OCI-LY3 (cell line): ENCODE measurements at regions not wholly inside any gene's neighbourhood (a gene's known extent, or its start where the extent isn't known, plus 50 kb on each side); places are given as distances from the start of the nearest gene placed in this dataset.

Experiments used
- H2AFZ ChIP-seq: fragments of 200-600, 300-600 bp; shearing (Covaris generic); 2 replicates; pipeline ENCODE4 v1.6.0; 2014; ENCODE audit warnings: antibody characterized with exemption, low read depth, low read length
- H3K27ac ChIP-seq: fragments of 200-600, 300-600 bp; sonication (generic); 2 replicates; pipeline ENCODE4 v1.5.1; 2014; ENCODE audit warnings: mild to moderate bottlenecking, low read length, moderate library complexity, mixed read lengths
- H3K27me3 ChIP-seq: fragments of 200-600, 300-600 bp; sonication (generic); 2 replicates; pipeline ENCODE4 v1.6.1; 2014; ENCODE audit warnings: low read depth, low read length, mixed read lengths
- H3K36me3 ChIP-seq: fragments of 200-600, 300-600 bp; sonication (generic); replicated peaks from 2 replicates; pipeline ENCODE3; 2014; ENCODE audit warnings: low read depth, low read length, mixed read lengths
- H3K4me1 ChIP-seq: fragments of 300-600, 200-600 bp; sonication (generic); 2 replicates; pipeline ENCODE4 v1.6.1; 2014; ENCODE audit warnings: low read length, mixed read lengths
- H3K4me2 ChIP-seq: fragments of 200-600, 300-600 bp; sonication (generic); 2 replicates; pipeline ENCODE4 v1.6.1; 2014; ENCODE audit warnings: low read length, mixed read lengths
- H3K4me3 ChIP-seq: fragments of 300-600, 200-600 bp; sonication (generic); 2 replicates; pipeline ENCODE4 v1.5.1; 2014; ENCODE audit warnings: antibody characterized with exemption, mild to moderate bottlenecking, low read length, moderate library complexity
- H3K79me2 ChIP-seq: fragments of 300-600, 200-600 bp; shearing (Covaris generic); 2 replicates; pipeline ENCODE4 v1.6.1; 2014; ENCODE audit warnings: mild to moderate bottlenecking, low read length, mixed read lengths
- H3K9ac ChIP-seq: fragments of 300-600, 200-600 bp; shearing (Covaris generic); 2 replicates; pipeline ENCODE4 v1.6.0; 2014; ENCODE audit warnings: mild to moderate bottlenecking, low read length, moderate library complexity
- H3K9me3 ChIP-seq: fragments of 200-600, 300-600 bp; shearing (Covaris generic); 2 replicates; pipeline ENCODE4 v1.6.1; 2014; ENCODE audit warnings: low read length, mixed read lengths; ENCODE audit not compliant: insufficient read depth
- H4K20me1 ChIP-seq: fragments of 200-600, 300-600 bp; sonication (generic); 2 replicates; pipeline ENCODE4 v1.6.1; 2016; ENCODE audit warnings: low read length, mixed read lengths; ENCODE audit not compliant: insufficient read depth
- EZH2phosphoT487 ChIP-seq: fragments of 200-600 bp; shearing (Covaris generic); IDR thresholded peaks from 2 replicates; pipeline ENCODE4 v1.6.1; 2018; ENCODE audit warnings: antibody characterized with exemption, mixed run types, low read depth
- TF ChIP-seq, protein P1 (sequence below): fragments of 200-600, 300-600 bp; sonication (generic); IDR thresholded peaks from 2 replicates; pipeline ENCODE4 v1.5.1; 2014; ENCODE audit warnings: antibody characterized with exemption, low read length, low read depth

DNA sequence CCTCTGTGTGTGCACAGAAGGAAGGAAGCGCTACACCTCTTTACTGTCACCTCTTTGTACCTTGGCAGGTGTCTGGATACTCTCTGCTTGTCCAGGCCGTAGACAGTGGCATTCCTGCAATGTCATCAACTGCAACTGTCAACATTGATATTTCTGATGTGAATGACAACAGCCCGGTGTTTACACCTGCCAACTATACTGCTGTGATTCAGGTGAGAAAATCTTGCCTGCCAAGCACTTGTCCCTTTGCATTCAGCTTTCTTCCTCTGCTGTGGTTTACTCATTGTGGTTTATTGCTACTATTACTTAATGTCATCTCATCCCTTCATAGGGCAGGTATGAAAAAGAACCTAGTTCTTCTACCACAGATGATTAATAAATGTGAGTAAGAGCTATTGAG is 131.9 kb upstream of the MTNR1B start:
- TF ChIP-seq, protein P1, sequence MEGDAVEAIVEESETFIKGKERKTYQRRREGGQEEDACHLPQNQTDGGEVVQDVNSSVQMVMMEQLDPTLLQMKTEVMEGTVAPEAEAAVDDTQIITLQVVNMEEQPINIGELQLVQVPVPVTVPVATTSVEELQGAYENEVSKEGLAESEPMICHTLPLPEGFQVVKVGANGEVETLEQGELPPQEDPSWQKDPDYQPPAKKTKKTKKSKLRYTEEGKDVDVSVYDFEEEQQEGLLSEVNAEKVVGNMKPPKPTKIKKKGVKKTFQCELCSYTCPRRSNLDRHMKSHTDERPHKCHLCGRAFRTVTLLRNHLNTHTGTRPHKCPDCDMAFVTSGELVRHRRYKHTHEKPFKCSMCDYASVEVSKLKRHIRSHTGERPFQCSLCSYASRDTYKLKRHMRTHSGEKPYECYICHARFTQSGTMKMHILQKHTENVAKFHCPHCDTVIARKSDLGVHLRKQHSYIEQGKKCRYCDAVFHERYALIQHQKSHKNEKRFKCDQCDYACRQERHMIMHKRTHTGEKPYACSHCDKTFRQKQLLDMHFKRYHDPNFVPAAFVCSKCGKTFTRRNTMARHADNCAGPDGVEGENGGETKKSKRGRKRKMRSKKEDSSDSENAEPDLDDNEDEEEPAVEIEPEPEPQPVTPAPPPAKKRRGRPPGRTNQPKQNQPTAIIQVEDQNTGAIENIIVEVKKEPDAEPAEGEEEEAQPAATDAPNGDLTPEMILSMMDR, result no peak
- TF ChIP-seq EZH2phosphoT487, result no peak
- H3K36me3 ChIP-seq, result no peaks in the 10 kb centered on the region
- no peaks in the 10 kb centered on the region for H3K27me3 ChIP-seq
- H2AFZ ChIP-seq, result no peak overlapping the region
- no peaks in the 10 kb centered on the region for H3K9me3 ChIP-seq
- H4K20me1 ChIP-seq, result no peaks in the 10 kb centered on the region
- no peaks in the 10 kb centered on the region for H3K79me2 ChIP-seq
- H3K9ac ChIP-seq, result no peak overlapping the region
- no peak overlapping the region for H3K4me2 ChIP-seq
- H3K27ac ChIP-seq, result no peak overlapping the region
- H3K4me3 ChIP-seq, result no peak overlapping the region
- H3K4me1 ChIP-seq, result no peaks in the 10 kb centered on the region

- Histone ChIP-seq H3K4me2 (no peak overlapping the region), H3K9me3 (no peaks in the 10 kb centered on the region), H3K4me3 (no peak overlapping the region), H4K20me1 (no peaks in the 10 kb centered on the region), H3K79me2 (no peaks in the 10 kb centered on the region), H3K27me3 (no peaks in the 10 kb centered on the region), H2AFZ (no peak overlapping the region), H3K36me3 (no peaks in the 10 kb centered on the region), H3K27ac (no peak overlapping the region), H3K4me1 (no peaks in the 10 kb centered on the region), H3K9ac (no peak overlapping the region)
- no peak for TF ChIP-seq EZH2phosphoT487
- TF ChIP-seq, protein P1, result no peak
These were observed 130.6 kb upstream of the MTNR1B start for GRCh38 chr11:92838759-92839310.

DNA sequence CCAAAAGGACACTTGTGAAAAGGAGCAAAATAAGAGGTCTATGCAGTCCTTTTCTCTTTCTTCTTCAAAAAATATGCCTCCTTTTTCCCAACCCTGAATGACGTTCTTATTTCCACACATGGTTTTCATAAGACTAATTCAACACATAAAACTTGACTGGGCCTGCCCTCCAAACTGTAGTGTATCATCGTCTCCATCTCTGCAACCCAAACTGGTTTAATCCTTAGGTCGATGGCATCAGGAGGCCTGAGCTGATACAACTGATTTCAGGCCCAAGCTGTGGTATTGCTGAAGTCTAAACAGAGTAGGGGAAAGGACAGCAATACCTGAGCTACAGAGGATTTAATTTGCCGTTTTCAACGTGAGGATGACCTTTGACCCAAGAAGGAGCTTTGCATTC is 130.0 kb upstream of the MTNR1B start:
- Histone ChIP-seq H4K20me1 (no peaks in the 10 kb centered on the region), H3K9me3 (no peaks in the 10 kb centered on the region), H3K27me3 (no peaks in the 10 kb centered on the region), H3K4me1 (no peaks in the 10 kb centered on the region), H3K9ac (no peak overlapping the region), H3K79me2 (no peaks in the 10 kb centered on the region), H2AFZ (no peak overlapping the region), H3K36me3 (no peaks in the 10 kb centered on the region), H3K4me3 (no peak overlapping the region), H3K4me2 (no peak overlapping the region), H3K27ac (no peak overlapping the region)
- TF ChIP-seq, protein P1, result no peak
- TF ChIP-seq EZH2phosphoT487, result no peak

DNA sequence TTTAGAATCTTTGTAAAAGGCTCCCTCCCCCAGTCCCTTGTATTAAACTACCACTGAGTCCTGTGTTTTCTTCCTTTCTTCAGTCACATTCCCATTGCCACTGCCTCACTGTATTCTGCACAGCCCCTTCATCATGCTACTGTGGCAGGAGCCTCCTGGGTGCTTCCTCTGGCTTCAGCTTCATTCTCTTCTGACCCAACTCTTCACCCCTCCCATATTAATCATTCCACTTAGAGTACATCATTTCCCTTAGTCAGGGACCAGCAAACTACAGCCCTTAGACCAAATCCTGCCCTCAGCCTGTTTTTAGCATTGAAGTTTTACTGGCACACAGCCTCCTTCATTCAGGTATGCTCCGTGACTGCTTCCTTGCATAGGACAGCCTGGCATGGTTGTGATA is 127.7 kb upstream of the MTNR1B start:
- TF ChIP-seq, protein P1, result no peak
- TF ChIP-seq EZH2phosphoT487, result no peak
- Histone ChIP-seq H3K27ac (no peak overlapping the region), H3K27me3 (no peaks in the 10 kb centered on the region)

More for the DNA sequence above, 127.7 kb upstream of the MTNR1B start:
- H3K36me3 ChIP-seq, result no peaks in the 10 kb centered on the region
- no peaks in the 10 kb centered on the region for H3K4me1 ChIP-seq
- no peaks in the 10 kb centered on the region for H3K79me2 ChIP-seq
- no peak overlapping the region for H3K4me2 ChIP-seq
- H4K20me1 ChIP-seq, result no peaks in the 10 kb centered on the region
- no peak overlapping the region for H3K4me3 ChIP-seq
- no peak overlapping the region for H3K9ac ChIP-seq
- H2AFZ ChIP-seq, result no peak overlapping the region
- H3K9me3 ChIP-seq, result no peaks in the 10 kb centered on the region
